Body of pancreas (tissue), 4 donors: ENCODE measurements at regions not wholly inside any gene's neighbourhood (a gene's known extent, or its start where the extent isn't known, plus 50 kb on each side); places are given as distances from the start of the nearest gene placed in this dataset.

ENCODE experiments used
- ATAC-seq: fragments of 150-250 bp; one replicate; pipeline ENCODE4 v1.9.1; 2016
- DNase-seq, 4 donors: peaks; one replicate each; pipeline ENCODE4 v3.0.0-alpha.2; 2019
- H3K27ac ChIP-seq, 4 donors: fragments of 200-600 bp; sonication (generic); 1 replicate in 3 of 4; 2 replicates in 1 of 4; pipeline versions ENCODE4 v1.5.1 to v1.6.1; 2016 to 2019; ENCODE audit warnings: mild to moderate bottlenecking in 1 of 4, mixed read lengths in 1 of 4, moderate library complexity in 1 of 4
- H3K27me3 ChIP-seq, 2 donors: fragments of 200-600 bp; sonication (generic); one replicate each; pipeline ENCODE4 v1.6.0; 2016; ENCODE audit warnings: mild to moderate bottlenecking in 1 of 2
- H3K36me3 ChIP-seq, 2 donors: fragments of 200-600 bp; sonication (generic); replicated peaks in 1 of 2; 2 replicates each; pipeline ENCODE4 v1.5.1; 2016; ENCODE audit warnings: low read depth in 2 of 2; ENCODE audit not compliant: insufficient read depth in 1 of 2
- H3K4me1 ChIP-seq: fragments of 200-600 bp; sonication (generic); one replicate; pipeline ENCODE4 v1.6.0; 2016
- H3K4me3 ChIP-seq, 2 donors: fragments of 200-600 bp; sonication (generic); 1 replicate in 1 of 2; 2 replicates in 1 of 2; pipeline ENCODE4 v1.5.1; 2016 to 2019
- H3K9me3 ChIP-seq, 3 donors: fragments of 200-600 bp; sonication (generic); 1 replicate in 2 of 3; 2 replicates in 1 of 3; pipeline ENCODE4 v1.5.1; 2016
- POLR2A ChIP-seq, 3 donors: fragments of 450-650 bp; IDR thresholded peaks; one replicate each; pipeline ENCODE4 v1.6.1; 2016; ENCODE audit warnings: antibody characterized with exemption in 3 of 3, mild to moderate bottlenecking in 2 of 3
- WGBS, 2 donors: methylation state at CpG; one replicate each; pipeline ENCODE4 v1.1.5; 2017; 5-methylcytosine and 5-hydroxymethylcytosine counted together
- intact Hi-C: fragments of 100-400 bp; cut with DNase I; formaldehyde crosslinking; loops from one replicate; pipeline ENCODE4 v1.15.1; 2023
- TF ChIP-seq, protein P1 (sequence below), 7 experiments: fragments of 450-650 bp in 4 of 7; fragments of 200-600 bp in 3 of 7; sonication (generic) in 3 of 7; IDR thresholded peaks; one replicate each; pipeline ENCODE4 v1.5.1; 2016 to 2019; ENCODE audit warnings: antibody characterized with exemption in 7 of 7

GRCh38 chr2:199216253-199216652 lies 241.5 kb downstream of the SATB2 start:
- Histone ChIP-seq H3K27me3 (no peaks in the 10 kb centered on the region), H3K4me3 (no peak overlapping the region), H3K4me1 (peaks cover 13% of the 10 kb centered on the region), H3K9me3 (no peaks in the 10 kb centered on the region), H3K36me3 (no peaks in the 10 kb centered on the region), H3K27ac (no peak overlapping the region)
- no peak for TF ChIP-seq POLR2A (IDR thresholded peaks at IDR 0.05)
- TF ChIP-seq, protein P1, sequence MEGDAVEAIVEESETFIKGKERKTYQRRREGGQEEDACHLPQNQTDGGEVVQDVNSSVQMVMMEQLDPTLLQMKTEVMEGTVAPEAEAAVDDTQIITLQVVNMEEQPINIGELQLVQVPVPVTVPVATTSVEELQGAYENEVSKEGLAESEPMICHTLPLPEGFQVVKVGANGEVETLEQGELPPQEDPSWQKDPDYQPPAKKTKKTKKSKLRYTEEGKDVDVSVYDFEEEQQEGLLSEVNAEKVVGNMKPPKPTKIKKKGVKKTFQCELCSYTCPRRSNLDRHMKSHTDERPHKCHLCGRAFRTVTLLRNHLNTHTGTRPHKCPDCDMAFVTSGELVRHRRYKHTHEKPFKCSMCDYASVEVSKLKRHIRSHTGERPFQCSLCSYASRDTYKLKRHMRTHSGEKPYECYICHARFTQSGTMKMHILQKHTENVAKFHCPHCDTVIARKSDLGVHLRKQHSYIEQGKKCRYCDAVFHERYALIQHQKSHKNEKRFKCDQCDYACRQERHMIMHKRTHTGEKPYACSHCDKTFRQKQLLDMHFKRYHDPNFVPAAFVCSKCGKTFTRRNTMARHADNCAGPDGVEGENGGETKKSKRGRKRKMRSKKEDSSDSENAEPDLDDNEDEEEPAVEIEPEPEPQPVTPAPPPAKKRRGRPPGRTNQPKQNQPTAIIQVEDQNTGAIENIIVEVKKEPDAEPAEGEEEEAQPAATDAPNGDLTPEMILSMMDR (IDR thresholded peaks at IDR 0.05): no peak
- 91 to 92% methylated on average over 3 of the region's 3 CpGs for WGBS, 2 donors
- ATAC-seq: no peak
- DNase-seq: no peak
- intact Hi-C loops: no loop called here

DNA sequence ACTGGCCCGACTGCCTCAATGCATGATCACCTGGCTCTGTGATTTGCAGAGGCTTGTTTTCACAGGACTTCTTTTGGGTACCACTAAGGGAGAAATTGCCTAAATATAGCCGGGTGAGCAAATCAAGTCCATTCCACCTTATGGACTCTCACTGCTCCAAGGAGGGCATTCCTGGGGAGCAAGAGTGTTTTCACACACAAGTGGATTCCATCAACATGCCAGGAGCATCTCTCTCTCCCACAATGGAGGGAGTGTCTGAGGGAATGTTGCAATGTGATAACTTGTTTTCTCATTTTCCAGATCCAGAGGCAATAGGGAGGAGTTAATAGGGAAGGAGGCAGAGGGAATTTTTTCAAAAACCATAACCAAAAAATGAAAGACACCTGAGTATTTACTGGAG lies 250.7 kb downstream of the SATB2 start:
- no peaks in the 10 kb centered on the region for H3K27me3 ChIP-seq
- WGBS, 2 donors: 66 to 75% methylated on average over 2 of the region's 2 CpGs
- no peak overlapping the region for H3K27ac ChIP-seq
- H3K4me1 ChIP-seq: no peaks in the 10 kb centered on the region
- intact Hi-C loops: no loop called here
- H3K4me3 ChIP-seq: no peak overlapping the region
- peaks cover 0 to 7% (median 0%) of the 10 kb centered on the region in 3 donors for H3K9me3 ChIP-seq
- no peak for ATAC-seq
- H3K36me3 ChIP-seq: no peaks in the 10 kb centered on the region
- no peak for DNase-seq
- TF ChIP-seq POLR2A (IDR thresholded peaks at IDR 0.05): no peak
- TF ChIP-seq, protein P1 (IDR thresholded peaks at IDR 0.05): no peak

- DNase-seq (no peak), ATAC-seq (no peak)
- Histone ChIP-seq H3K36me3 (no peaks in the 10 kb centered on the region), H3K27me3 (no peaks in the 10 kb centered on the region), H3K9me3 (peaks cover 0 to 7% (median 0%) of the 10 kb centered on the region in 3 donors), H3K4me3 (no peak overlapping the region), H3K27ac (no peak overlapping the region), H3K4me1 (no peaks in the 10 kb centered on the region)
- 54 to 56% methylated on average over 4 to 9 of the region's 9 CpGs for WGBS, 2 donors
- TF ChIP-seq POLR2A (IDR thresholded peaks at IDR 0.05): no peak
- TF ChIP-seq, protein P1 (IDR thresholded peaks at IDR 0.05): no peak
- intact Hi-C loops: no loop called here
Measured at GRCh38 chr2:199206536-199206935, 251.2 kb downstream of the SATB2 start.

DNA sequence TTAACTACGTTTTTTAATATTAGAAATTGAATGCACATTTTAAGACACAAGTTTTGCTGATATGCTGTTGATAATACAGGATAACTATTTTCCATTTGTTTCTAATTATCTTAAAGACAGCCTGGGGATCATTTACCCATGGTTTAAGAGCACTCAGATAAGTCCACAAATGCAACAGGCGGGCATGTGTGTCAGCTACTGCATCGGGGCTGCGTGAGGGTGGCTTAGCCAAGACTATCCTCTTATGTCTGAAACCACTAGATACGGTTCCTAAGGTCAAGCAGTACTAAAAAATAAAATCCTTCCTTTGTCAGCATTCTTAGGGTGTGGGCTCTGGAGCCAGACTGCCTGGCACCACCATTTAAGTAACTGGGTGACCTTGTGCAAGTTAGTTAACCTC lies 254.8 kb downstream of the SATB2 start:
- Histone ChIP-seq H3K9me3 (no peaks in the 10 kb centered on the region), H3K27ac (no peak overlapping the region), H3K4me1 (no peaks in the 10 kb centered on the region), H3K27me3 (no peaks in the 10 kb centered on the region), H3K36me3 (no peaks in the 10 kb centered on the region), H3K4me3 (no peak overlapping the region)
- DNase-seq (no peak), ATAC-seq (no peak)
- WGBS, 2 donors: 70 to 72% methylated on average over 5 of the region's 5 CpGs
- TF ChIP-seq POLR2A (IDR thresholded peaks at IDR 0.05): no peak
- TF ChIP-seq, protein P1 (IDR thresholded peaks at IDR 0.05): no peak
- intact Hi-C loops: no loop called here

DNA sequence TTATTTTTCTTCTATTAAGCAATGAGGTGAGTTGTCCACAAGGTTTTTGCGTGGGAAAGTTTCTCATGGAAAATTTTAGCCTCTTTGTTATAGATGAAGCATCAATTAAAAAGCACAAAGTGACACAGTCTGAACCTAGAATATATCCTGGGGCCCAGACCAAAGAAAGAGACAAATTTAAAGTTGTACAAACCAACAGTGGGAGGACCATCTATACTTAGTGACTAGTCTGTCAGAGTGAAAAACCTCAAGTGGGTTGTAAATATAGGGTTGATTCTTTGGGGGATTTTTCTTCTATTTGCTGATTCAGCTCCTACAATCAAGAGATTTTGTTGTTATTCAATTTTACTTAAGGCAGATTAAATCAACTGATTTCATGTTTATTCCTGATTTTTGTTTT lies 256.2 kb downstream of the SATB2 start:
- Histone ChIP-seq H3K36me3 (no peaks in the 10 kb centered on the region), H3K9me3 (no peaks in the 10 kb centered on the region), H3K27ac (no peak overlapping the region), H3K4me1 (no peaks in the 10 kb centered on the region), H3K4me3 (no peak overlapping the region), H3K27me3 (no peaks in the 10 kb centered on the region)
- TF ChIP-seq, protein P1 (IDR thresholded peaks at IDR 0.05): no peak
- TF ChIP-seq POLR2A (IDR thresholded peaks at IDR 0.05): no peak
- WGBS, 2 donors: 51 to 69% methylated on average over 1 of the region's 1 CpG
- DNase-seq (no peak), ATAC-seq (no peak)
- intact Hi-C loops: no loop called here
